ENCODE measurements at regions not wholly inside any gene's neighbourhood (a gene's known extent, or its start where the extent isn't known, plus 50 kb on each side); places are given as distances from the start of the nearest gene placed in this dataset.

- no peak for TF ChIP-seq CTCF (IDR thresholded peaks at IDR 0.05; ENCODE audit: low read length, missing control alignments)
- no peak for DNase-seq (ENCODE audit: low read depth)
- H3K4me3 ChIP-seq (replicated peaks; ENCODE audit: low read depth, low read length): no peak overlapping the region
Measured at GRCh38 chr9:71620746-71621145, 147.6 kb downstream of the CEMIP2 start.

GRCh38 chr9:71620331-71620730 lies 148.0 kb downstream of the CEMIP2 start:
- H3K4me3 ChIP-seq (replicated peaks; ENCODE audit: low read depth, low read length): no peak overlapping the region
- DNase-seq (ENCODE audit: low read depth): no peak
- TF ChIP-seq CTCF (IDR thresholded peaks at IDR 0.05; ENCODE audit: low read length, missing control alignments): no peak

- no peak overlapping the region for H3K4me3 ChIP-seq (replicated peaks; ENCODE audit: low read depth, low read length)
- no peak for TF ChIP-seq CTCF (IDR thresholded peaks at IDR 0.05; ENCODE audit: low read length, missing control alignments)
- DNase-seq (ENCODE audit: low read depth): no peak
Measured at GRCh38 chr9:71619926-71620325, 148.4 kb downstream of the CEMIP2 start.

- no peak for DNase-seq (ENCODE audit: low read depth)
- no peak overlapping the region for H3K4me3 ChIP-seq (replicated peaks; ENCODE audit: low read depth, low read length)
- no peak for TF ChIP-seq CTCF (IDR thresholded peaks at IDR 0.05; ENCODE audit: low read length, missing control alignments)
Measured at GRCh38 chr9:71614409-71615010, 153.8 kb downstream of the CEMIP2 start.

GRCh38 chr9:71612889-71613288 lies 155.4 kb downstream of the CEMIP2 start:
- no peak for TF ChIP-seq CTCF (IDR thresholded peaks at IDR 0.05; ENCODE audit: low read length, missing control alignments)
- DNase-seq (ENCODE audit: low read depth): no peak
- H3K4me3 ChIP-seq (replicated peaks; ENCODE audit: low read depth, low read length): no peak overlapping the region

- H3K4me3 ChIP-seq (replicated peaks; ENCODE audit: low read depth, low read length): no peak overlapping the region
- peak; percentile 21 for DNase-seq (ENCODE audit: low read depth)
- no peak for TF ChIP-seq CTCF (IDR thresholded peaks at IDR 0.05; ENCODE audit: low read length, missing control alignments)
Measured at GRCh38 chr9:71609448-71609830, 158.9 kb downstream of the CEMIP2 start.

- DNase-seq (ENCODE audit: low read depth): peak; percentile 66
- TF ChIP-seq CTCF (IDR thresholded peaks at IDR 0.05; ENCODE audit: low read length, missing control alignments): no peak
- no peak overlapping the region for H3K4me3 ChIP-seq (replicated peaks; ENCODE audit: low read depth, low read length)
Measured at GRCh38 chr9:71608825-71609447, 159.4 kb downstream of the CEMIP2 start.

Data from fibroblast of pulmonary artery (primary cell).